Thymus (tissue), 11 donors: ENCODE measurements at regions not wholly inside any gene's neighbourhood (a gene's known extent, or its start where the extent isn't known, plus 50 kb on each side); places are given as distances from the start of the nearest gene placed in this dataset.

Experiments used
- DNase-seq, 9 donors: peaks; one replicate each; pipeline ENCODE4 v3.0.0-alpha.2; 2013; ENCODE audit warnings: low spot score in 9 of 9, low read depth in 6 of 9, missing footprints in 1 of 9
- H3K27ac ChIP-seq, 2 donors: one replicate each; pipeline ENCODE4 v1.5.1; 2013; ENCODE audit warnings: control low read depth in 1 of 2, low read depth in 1 of 2, low read length in 1 of 2, mild to moderate bottlenecking in 1 of 2, moderate library complexity in 1 of 2
- H3K27me3 ChIP-seq, 2 donors: one replicate each; pipeline ENCODE4 v1.5.1; 2013; ENCODE audit warnings: low read length in 1 of 2; ENCODE audit not compliant: control insufficient read depth in 2 of 2, insufficient read depth in 1 of 2
- H3K36me3 ChIP-seq, 2 donors: one replicate each; pipeline ENCODE4 v1.5.1; 2013; ENCODE audit warnings: low read length in 1 of 2, mild to moderate bottlenecking in 1 of 2, moderate library complexity in 1 of 2; ENCODE audit not compliant: control insufficient read depth in 2 of 2, insufficient read depth in 2 of 2
- H3K4me1 ChIP-seq, 2 donors: one replicate each; pipeline ENCODE4 v1.5.1; 2013; ENCODE audit warnings: low read length in 2 of 2; ENCODE audit not compliant: control insufficient read depth in 2 of 2, insufficient read depth in 2 of 2
- H3K4me3 ChIP-seq, 2 donors: one replicate each; pipeline ENCODE4 v1.5.1; 2013; ENCODE audit warnings: low read length in 2 of 2, control low read depth in 1 of 2, mild to moderate bottlenecking in 1 of 2
- H3K9me3 ChIP-seq, 2 donors: one replicate each; pipeline ENCODE4 v1.5.1; 2013; ENCODE audit warnings: low read length in 1 of 2, mild to moderate bottlenecking in 1 of 2; ENCODE audit not compliant: control insufficient read depth in 2 of 2, insufficient read depth in 1 of 2
- WGBS: extraction: QIAGEN DNeasy Blood & Tissue Kit; methylation state at CpG from one replicate; pipeline ENCODE4 v1.1.7; 2013; 5-methylcytosine and 5-hydroxymethylcytosine counted together
- donor health status: healthy.

DNA sequence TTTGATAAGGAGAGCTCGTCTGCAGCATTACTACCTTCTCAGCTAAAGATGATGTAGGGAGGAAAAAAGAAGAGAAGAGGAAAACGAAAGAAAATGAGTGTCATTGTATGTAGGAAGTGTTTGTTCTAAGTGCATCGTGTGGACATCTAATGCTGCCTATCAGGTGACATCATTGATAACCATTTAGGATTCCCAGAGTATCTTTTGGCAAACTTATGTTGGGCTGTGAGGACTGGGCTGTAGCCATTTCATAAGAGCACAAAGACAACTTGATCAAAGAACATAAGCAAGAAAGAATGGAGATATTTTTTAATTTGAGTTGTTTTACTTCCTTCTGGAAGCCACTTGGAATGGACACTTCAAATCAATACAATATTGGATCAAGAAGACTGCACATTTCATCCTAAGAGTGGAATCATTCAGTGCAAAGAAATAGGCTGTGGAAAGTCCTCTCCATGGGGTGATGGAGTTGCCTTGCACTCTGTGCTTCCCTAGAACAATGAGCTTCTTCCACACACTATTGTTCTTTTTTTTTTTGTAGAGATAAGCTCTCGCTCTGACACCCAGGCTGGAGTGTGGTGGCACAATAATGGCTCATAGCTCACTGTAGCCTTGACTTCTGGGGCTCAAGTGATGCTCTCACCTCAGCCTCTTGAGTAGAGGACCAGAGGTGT is 52.4 kb upstream of the UBL3 start:
- Histone ChIP-seq H3K27ac (no peak overlapping the region), H3K4me3 (no peak overlapping the region), H3K4me1 (peaks cover 5 to 6% of the 10 kb centered on the region in 2 donors), H3K36me3 (no peaks in the 10 kb centered on the region), H3K9me3 (no peaks in the 10 kb centered on the region), H3K27me3 (no peaks in the 10 kb centered on the region)
- DNase-seq = no peak
- 30% methylated on average over 4 of the region's 4 CpGs for WGBS

DNA sequence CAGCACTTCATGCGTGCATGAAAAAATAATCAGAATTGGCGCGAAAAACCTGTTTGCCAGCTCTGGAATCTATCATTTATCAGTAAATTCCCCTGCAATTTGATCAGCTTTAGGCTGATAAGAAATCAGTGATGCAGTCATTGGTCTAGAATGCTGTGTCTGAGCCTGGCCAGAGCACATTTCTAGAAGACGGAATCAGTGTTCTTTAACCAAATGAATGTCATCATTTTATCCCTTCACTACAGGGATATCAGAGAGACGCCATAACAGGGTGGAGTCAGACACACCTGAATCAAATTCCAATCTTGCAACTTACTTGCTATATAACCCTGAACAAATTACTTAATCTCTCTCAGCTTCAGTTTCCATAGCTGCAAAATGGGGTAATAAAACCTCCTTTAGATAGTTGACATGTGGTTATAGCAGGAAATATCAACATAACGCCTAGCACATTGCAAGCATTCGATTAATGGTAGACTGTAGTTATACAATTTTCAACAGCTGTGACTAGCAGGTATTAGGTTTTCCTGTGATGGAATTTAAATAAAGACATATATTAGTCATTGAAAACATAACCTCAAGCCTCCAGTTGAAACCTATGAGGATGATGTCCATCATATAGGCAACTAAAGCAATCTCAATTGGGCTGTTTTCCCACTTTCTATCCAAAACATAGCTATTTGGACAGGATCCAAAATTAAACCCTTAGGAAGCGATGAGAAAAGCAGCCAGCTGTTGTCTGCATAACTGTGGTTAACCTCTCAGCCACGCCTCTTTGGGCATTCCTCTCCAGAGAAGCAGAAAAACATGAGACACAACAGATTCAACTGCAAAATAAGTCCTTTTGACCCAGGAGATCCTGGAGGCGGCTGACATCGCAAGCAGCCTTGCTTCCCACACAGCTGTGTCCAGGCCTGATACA is 51.6 kb upstream of the UBL3 start:
- peak in 3 of 9 donors; percentile 14 to 61 (median 19) for DNase-seq
- Histone ChIP-seq H3K4me1 (peaks cover 5 to 6% of the 10 kb centered on the region in 2 donors), H3K4me3 (no peak overlapping the region), H3K9me3 (no peaks in the 10 kb centered on the region), H3K36me3 (no peaks in the 10 kb centered on the region), H3K27ac (no peak overlapping the region), H3K27me3 (no peaks in the 10 kb centered on the region)
- WGBS = 44% methylated on average over 11 of the region's 11 CpGs
